ENCODE measurements at regions not wholly inside any gene's neighbourhood (a gene's known extent, or its start where the extent isn't known, plus 50 kb on each side); places are given as distances from the start of the nearest gene placed in this dataset.

GRCh38 chr10:43913676-43914235 lies 265.1 kb upstream of the ZNF32 start:
- TF ChIP-seq, protein P1, sequence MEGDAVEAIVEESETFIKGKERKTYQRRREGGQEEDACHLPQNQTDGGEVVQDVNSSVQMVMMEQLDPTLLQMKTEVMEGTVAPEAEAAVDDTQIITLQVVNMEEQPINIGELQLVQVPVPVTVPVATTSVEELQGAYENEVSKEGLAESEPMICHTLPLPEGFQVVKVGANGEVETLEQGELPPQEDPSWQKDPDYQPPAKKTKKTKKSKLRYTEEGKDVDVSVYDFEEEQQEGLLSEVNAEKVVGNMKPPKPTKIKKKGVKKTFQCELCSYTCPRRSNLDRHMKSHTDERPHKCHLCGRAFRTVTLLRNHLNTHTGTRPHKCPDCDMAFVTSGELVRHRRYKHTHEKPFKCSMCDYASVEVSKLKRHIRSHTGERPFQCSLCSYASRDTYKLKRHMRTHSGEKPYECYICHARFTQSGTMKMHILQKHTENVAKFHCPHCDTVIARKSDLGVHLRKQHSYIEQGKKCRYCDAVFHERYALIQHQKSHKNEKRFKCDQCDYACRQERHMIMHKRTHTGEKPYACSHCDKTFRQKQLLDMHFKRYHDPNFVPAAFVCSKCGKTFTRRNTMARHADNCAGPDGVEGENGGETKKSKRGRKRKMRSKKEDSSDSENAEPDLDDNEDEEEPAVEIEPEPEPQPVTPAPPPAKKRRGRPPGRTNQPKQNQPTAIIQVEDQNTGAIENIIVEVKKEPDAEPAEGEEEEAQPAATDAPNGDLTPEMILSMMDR (IDR thresholded peaks at IDR 0.05) = no peak
- TF ChIP-seq POLR2AphosphoS5 (IDR thresholded peaks at IDR 0.05) = no peak
